DMS153 (cell line): ENCODE measurements at regions not wholly inside any gene's neighbourhood (a gene's known extent, or its start where the extent isn't known, plus 50 kb on each side); places are given as distances from the start of the nearest gene placed in this dataset.
"Not testable (repeated sequence)": the region's sequence is repeated elsewhere in the genome, so short reads cannot be mapped to it uniquely, and the experiment has no call there.

Experiments
- DNase-seq: peaks from one replicate; lab custom pipeline; 2025; lab: John Stamatoyannopoulos, UW

GRCh38 chr2:234861841-234862735, 89.7 kb upstream of the SH3BP4 start:
- no peak for DNase-seq

- not testable (repeated sequence) for DNase-seq
Measured at GRCh38 chr2:234859330-234859872, 92.4 kb upstream of the SH3BP4 start.

- DNase-seq, result no peak
Measured at GRCh38 chr2:234858790-234859329, 93.0 kb upstream of the SH3BP4 start.

GRCh38 chr2:234858145-234858544, 93.7 kb upstream of the SH3BP4 start:
- DNase-seq, result no peak

- DNase-seq, result no peak
Measured at GRCh38 chr2:234853729-234854128, 98.1 kb upstream of the SH3BP4 start.

- DNase-seq, result no peak
Measured at GRCh38 chr2:234852941-234853340, 98.9 kb upstream of the SH3BP4 start.

- DNase-seq, result no peak
Measured at GRCh38 chr2:234852035-234852434, 99.8 kb upstream of the SH3BP4 start.

GRCh38 chr2:234851451-234851850, 100.4 kb upstream of the SH3BP4 start:
- no peak for DNase-seq

- no peak for DNase-seq
Measured at GRCh38 chr2:234850818-234851217, 101.0 kb upstream of the SH3BP4 start.

GRCh38 chr2:234849678-234850077, 102.1 kb upstream of the SH3BP4 start:
- no peak for DNase-seq

GRCh38 chr2:234848578-234848977, 103.2 kb upstream of the SH3BP4 start:
- no peak for DNase-seq

GRCh38 chr2:234847639-234848038, 104.2 kb upstream of the SH3BP4 start:
- no peak for DNase-seq

GRCh38 chr2:234847364-234847635, 104.5 kb upstream of the SH3BP4 start:
- no peak for DNase-seq

GRCh38 chr2:234846599-234847363, 105.0 kb upstream of the SH3BP4 start:
- DNase-seq, result no peak

- no peak for DNase-seq
Measured at GRCh38 chr2:234845602-234846590, 105.9 kb upstream of the SH3BP4 start.

GRCh38 chr2:234843411-234843810, 108.4 kb upstream of the SH3BP4 start:
- DNase-seq, result no peak

- no peak for DNase-seq
Measured at GRCh38 chr2:234842753-234843152, 109.1 kb upstream of the SH3BP4 start.

- DNase-seq, result no peak
Measured at GRCh38 chr2:234841321-234842015, 110.3 kb upstream of the SH3BP4 start.

GRCh38 chr2:234840336-234840735, 111.5 kb upstream of the SH3BP4 start:
- no peak for DNase-seq

- no peak for DNase-seq
Measured at GRCh38 chr2:234839285-234839684, 112.5 kb upstream of the SH3BP4 start.

GRCh38 chr2:234836271-234836670, 115.5 kb upstream of the SH3BP4 start:
- DNase-seq, result peak; percentile 48
